WTC11 (cell line): ENCODE measurements at regions not wholly inside any gene's neighbourhood (a gene's known extent, or its start where the extent isn't known, plus 50 kb on each side); places are given as distances from the start of the nearest gene placed in this dataset.

Experiments
- ATAC-seq: fragments of 200-7000 bp; cut with Tn5 transposase; 2 replicates; pipeline ENCODE4 v1.10.0; 2021; ENCODE audit warnings: mild to moderate bottlenecking, moderate library complexity
- CTCF ChIA-PET: fragments of 300-600 bp; sonication (Branson Sonifier 250); formaldehyde crosslinking; loops from one replicate; lab custom pipeline; 2021; ENCODE audit warnings: antibody characterized with exemption; lab: Charles Lee
- POLR2A ChIA-PET: fragments of 350-600 bp; sonication (Branson Sonifier 250); formaldehyde crosslinking; loops from one replicate; lab custom pipeline; 2021; ENCODE audit warnings: antibody characterized with exemption; lab: Charles Lee
- DNase-seq: peaks from one replicate; pipeline ENCODE4 v3.0.0; 2021; ENCODE audit warnings: low spot score
- H3K27ac Mint-ChIP-seq: 2 replicates; pipeline ENCODE4 v1.8.0; 2021; ENCODE audit warnings: mixed read lengths
- H3K27me3 Mint-ChIP-seq: 2 replicates; pipeline ENCODE4 v1.8.0; 2021; ENCODE audit warnings: low read depth, mild to moderate bottlenecking, moderate library complexity, mixed read lengths
- H3K36me3 Mint-ChIP-seq: 2 replicates; pipeline ENCODE4 v1.8.0; 2021; ENCODE audit warnings: mixed read lengths
- H3K4me1 Mint-ChIP-seq: 2 replicates; pipeline ENCODE4 v1.8.0; 2022; ENCODE audit warnings: mixed read lengths
- H3K4me3 Mint-ChIP-seq: 2 replicates; pipeline ENCODE4 v1.8.0; 2021; ENCODE audit warnings: mild to moderate bottlenecking, moderate library complexity, mixed read lengths
- H3K9me3 Mint-ChIP-seq: 2 replicates; pipeline ENCODE4 v1.8.0; 2021; ENCODE audit warnings: mixed read lengths
- ATF6 ChIP-seq: sonication (generic); formaldehyde crosslinking; IDR thresholded peaks from 2 replicates; pipeline ENCODE4 v1.8.1; 2023; ENCODE audit warnings: mild to moderate bottlenecking, missing genetic modification reagents
- CREB1 ChIP-seq: sonication (generic); formaldehyde crosslinking; IDR thresholded peaks from 2 replicates; pipeline ENCODE4 v1.8.0; 2023; ENCODE audit warnings: mild to moderate bottlenecking, missing genetic modification reagents
- CTCF ChIP-seq: fragments of 200-600 bp; IDR thresholded peaks from 2 replicates; pipeline ENCODE4 v1.8.0; 2022; ENCODE audit warnings: antibody characterized with exemption
- E2F5 ChIP-seq: sonication (generic); formaldehyde crosslinking; IDR thresholded peaks from 2 replicates; pipeline ENCODE4 v1.8.1; 2022; ENCODE audit warnings: mild to moderate bottlenecking, moderate library complexity, missing genetic modification reagents
- EMX1 ChIP-seq: fragments of 250-450 bp; sonication (Bioruptor Pico); IDR thresholded peaks from 2 replicates; pipeline ENCODE4 v1.8.0; 2021; ENCODE audit warnings: mild to moderate bottlenecking
- FOXP1 ChIP-seq: sonication (generic); formaldehyde crosslinking; IDR thresholded peaks from 2 replicates; pipeline ENCODE4 v1.8.0; 2022; ENCODE audit warnings: missing genetic modification reagents, mild to moderate bottlenecking, moderate library complexity, borderline replicate concordance
- HMGA2 ChIP-seq: fragments of 250-450 bp; sonication (Bioruptor Pico); IDR thresholded peaks from 2 replicates; pipeline ENCODE4 v1.4.0; 2021; ENCODE audit warnings: mild to moderate bottlenecking, moderate library complexity
- JAZF1 ChIP-seq: fragments of 250-450 bp; sonication (Bioruptor Pico); IDR thresholded peaks from 2 replicates; pipeline ENCODE4 v1.9.0; 2021; ENCODE audit warnings: moderate library complexity, mild to moderate bottlenecking, inconsistent platforms
- MXD4 ChIP-seq: fragments of 250-450 bp; sonication (Bioruptor Pico); IDR thresholded peaks from 2 replicates; pipeline ENCODE4 v1.8.0; 2021; ENCODE audit warnings: mild to moderate bottlenecking, moderate library complexity, borderline replicate concordance
- NFATC4 ChIP-seq: fragments of 250-450 bp; sonication (Bioruptor Pico); IDR thresholded peaks from 2 replicates; pipeline ENCODE4 v1.9.0; 2021; ENCODE audit warnings: mild to moderate bottlenecking
- NFYB ChIP-seq: sonication (generic); formaldehyde crosslinking; conservative IDR thresholded peaks from 2 replicates; pipeline ENCODE4 v1.8.0; 2022; ENCODE audit warnings: low read depth, missing genetic modification reagents
- NR1H2 ChIP-seq: sonication (generic); formaldehyde crosslinking; IDR thresholded peaks from 2 replicates; pipeline ENCODE4 v1.9.0; 2021; ENCODE audit warnings: mild to moderate bottlenecking, moderate library complexity, missing genetic modification reagents
- OVOL2 ChIP-seq: fragments of 250-450 bp; sonication (Bioruptor Pico); IDR thresholded peaks from 2 replicates; pipeline ENCODE4 v1.9.0; 2021; ENCODE audit warnings: mild to moderate bottlenecking, borderline replicate concordance
- RORB ChIP-seq: fragments of 250-450 bp; sonication (Bioruptor Pico); IDR thresholded peaks from 2 replicates; pipeline ENCODE4 v1.9.0; 2021; ENCODE audit warnings: mild to moderate bottlenecking
- SOX15 ChIP-seq: fragments of 250-450 bp; sonication (Bioruptor Pico); IDR thresholded peaks from 2 replicates; pipeline ENCODE4 v1.9.0; 2021; ENCODE audit warnings: mild to moderate bottlenecking
- TEAD1 ChIP-seq: sonication (generic); formaldehyde crosslinking; IDR thresholded peaks from 2 replicates; pipeline ENCODE4 v1.8.0; 2022; ENCODE audit warnings: mild to moderate bottlenecking, missing genetic modification reagents
- ZNF423 ChIP-seq: fragments of 250-450 bp; sonication (Bioruptor Pico); IDR thresholded peaks from 2 replicates; pipeline ENCODE4 v2.1.2; 2022; ENCODE audit warnings: mild to moderate bottlenecking, moderate library complexity
- TF ChIP-seq, protein P1 (sequence below): sonication (generic); formaldehyde crosslinking; IDR thresholded peaks from 2 replicates; pipeline ENCODE4 v1.8.0; 2022; ENCODE audit warnings: mild to moderate bottlenecking, missing genetic modification reagents
- TF ChIP-seq, protein P2 (sequence below): sonication (generic); formaldehyde crosslinking; conservative IDR thresholded peaks from 2 replicates; pipeline ENCODE4 v1.8.1; 2022; ENCODE audit warnings: mild to moderate bottlenecking, missing genetic modification reagents
- TF ChIP-seq, protein P3 (sequence below): fragments of 250-450 bp; sonication (Bioruptor Pico); conservative IDR thresholded peaks from 2 replicates; pipeline ENCODE4 v1.9.0; 2021; ENCODE audit warnings: mild to moderate bottlenecking
- TF ChIP-seq, protein P4 (sequence below): sonication (generic); formaldehyde crosslinking; IDR thresholded peaks from 2 replicates; pipeline ENCODE4 v1.8.1; 2023; ENCODE audit warnings: mild to moderate bottlenecking, missing genetic modification reagents
- TF ChIP-seq, protein P5 (sequence below): sonication (generic); formaldehyde crosslinking; IDR thresholded peaks from 2 replicates; pipeline ENCODE4 v1.8.0; 2022; ENCODE audit warnings: mild to moderate bottlenecking, missing genetic modification reagents
- TF ChIP-seq, protein P6 (sequence below): fragments of 250-450 bp; sonication (Bioruptor Pico); IDR thresholded peaks from 2 replicates; pipeline ENCODE4 v1.9.0; 2021; ENCODE audit warnings: moderate library complexity, mild to moderate bottlenecking, inconsistent platforms, borderline replicate concordance

- Mint-ChIP-seq H3K36me3 (no peaks in the 10 kb centered on the region), H3K27me3 (peaks cover 11% of the 10 kb centered on the region)
Observed at GRCh38 chr18:57089702-57090101, 57.2 kb upstream of the BOD1L2 start.

GRCh38 chr18:57091231-57091630 is 55.7 kb upstream of the BOD1L2 start:
- CTCF ChIA-PET = no interaction called here
- TF ChIP-seq OVOL2 (CRISPR knock-in tag) (no peak), NFYB (CRISPR knock-in tag) (no peak), JAZF1 (no peak), NFATC4 (no peak), CTCF (no peak), HMGA2 (CRISPR knock-in tag) (no peak), E2F5 (no peak), CREB1 (CRISPR knock-in tag) (no peak), MXD4 (no peak), FOXP1 (CRISPR knock-in tag) (no peak), ZNF423 (CRISPR knock-in tag) (no peak), ATF6 (CRISPR knock-in tag) (no peak), TEAD1 (CRISPR knock-in tag) (no peak), RORB (CRISPR knock-in tag) (no peak)
- TF ChIP-seq, protein P1, sequence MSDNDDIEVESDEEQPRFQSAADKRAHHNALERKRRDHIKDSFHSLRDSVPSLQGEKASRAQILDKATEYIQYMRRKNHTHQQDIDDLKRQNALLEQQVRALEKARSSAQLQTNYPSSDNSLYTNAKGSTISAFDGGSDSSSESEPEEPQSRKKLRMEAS (CRISPR knock-in tag) = no peak
- TF ChIP-seq, protein P2, sequence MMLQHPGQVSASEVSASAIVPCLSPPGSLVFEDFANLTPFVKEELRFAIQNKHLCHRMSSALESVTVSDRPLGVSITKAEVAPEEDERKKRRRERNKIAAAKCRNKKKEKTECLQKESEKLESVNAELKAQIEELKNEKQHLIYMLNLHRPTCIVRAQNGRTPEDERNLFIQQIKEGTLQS (CRISPR knock-in tag) = no peak
- TF ChIP-seq, protein P3, sequence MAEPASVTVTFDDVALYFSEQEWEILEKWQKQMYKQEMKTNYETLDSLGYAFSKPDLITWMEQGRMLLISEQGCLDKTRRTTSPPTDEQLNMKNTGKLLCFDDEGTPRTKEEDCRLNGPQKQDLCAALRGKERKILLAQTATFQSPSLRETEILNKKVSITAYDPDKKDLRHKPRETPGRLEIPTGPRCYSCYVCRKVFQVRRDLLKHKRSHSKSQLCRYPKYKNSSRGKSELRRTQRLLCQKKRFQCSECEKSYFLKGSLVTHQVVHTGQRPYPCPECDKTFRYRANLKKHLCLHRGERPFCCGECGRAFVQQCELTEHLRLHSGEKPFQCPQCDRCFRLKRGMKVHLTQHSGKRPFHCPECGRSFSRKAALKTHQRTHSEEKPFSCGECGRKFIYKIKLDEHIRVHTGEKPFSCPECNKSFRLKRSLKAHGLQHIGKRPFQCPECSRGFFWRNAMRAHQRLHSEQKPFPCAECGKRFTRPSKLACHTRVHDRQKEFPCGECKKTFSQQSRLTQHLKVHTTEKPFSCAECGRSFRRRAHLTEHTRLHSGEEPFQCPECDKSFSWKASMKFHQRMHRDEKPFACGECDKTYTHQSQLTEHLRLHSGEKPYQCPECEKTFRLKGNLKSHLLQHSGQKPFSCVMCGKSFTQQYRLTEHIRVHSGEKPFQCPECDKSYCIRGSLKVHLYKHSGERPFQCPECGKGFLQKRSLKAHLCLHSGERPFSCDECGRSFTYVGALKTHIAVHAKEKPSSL (CRISPR knock-in tag) = no peak
- TF ChIP-seq, protein P4, sequence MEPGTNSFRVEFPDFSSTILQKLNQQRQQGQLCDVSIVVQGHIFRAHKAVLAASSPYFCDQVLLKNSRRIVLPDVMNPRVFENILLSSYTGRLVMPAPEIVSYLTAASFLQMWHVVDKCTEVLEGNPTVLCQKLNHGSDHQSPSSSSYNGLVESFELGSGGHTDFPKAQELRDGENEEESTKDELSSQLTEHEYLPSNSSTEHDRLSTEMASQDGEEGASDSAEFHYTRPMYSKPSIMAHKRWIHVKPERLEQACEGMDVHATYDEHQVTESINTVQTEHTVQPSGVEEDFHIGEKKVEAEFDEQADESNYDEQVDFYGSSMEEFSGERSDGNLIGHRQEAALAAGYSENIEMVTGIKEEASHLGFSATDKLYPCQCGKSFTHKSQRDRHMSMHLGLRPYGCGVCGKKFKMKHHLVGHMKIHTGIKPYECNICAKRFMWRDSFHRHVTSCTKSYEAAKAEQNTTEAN (CRISPR knock-in tag) = no peak
- TF ChIP-seq, protein P5, sequence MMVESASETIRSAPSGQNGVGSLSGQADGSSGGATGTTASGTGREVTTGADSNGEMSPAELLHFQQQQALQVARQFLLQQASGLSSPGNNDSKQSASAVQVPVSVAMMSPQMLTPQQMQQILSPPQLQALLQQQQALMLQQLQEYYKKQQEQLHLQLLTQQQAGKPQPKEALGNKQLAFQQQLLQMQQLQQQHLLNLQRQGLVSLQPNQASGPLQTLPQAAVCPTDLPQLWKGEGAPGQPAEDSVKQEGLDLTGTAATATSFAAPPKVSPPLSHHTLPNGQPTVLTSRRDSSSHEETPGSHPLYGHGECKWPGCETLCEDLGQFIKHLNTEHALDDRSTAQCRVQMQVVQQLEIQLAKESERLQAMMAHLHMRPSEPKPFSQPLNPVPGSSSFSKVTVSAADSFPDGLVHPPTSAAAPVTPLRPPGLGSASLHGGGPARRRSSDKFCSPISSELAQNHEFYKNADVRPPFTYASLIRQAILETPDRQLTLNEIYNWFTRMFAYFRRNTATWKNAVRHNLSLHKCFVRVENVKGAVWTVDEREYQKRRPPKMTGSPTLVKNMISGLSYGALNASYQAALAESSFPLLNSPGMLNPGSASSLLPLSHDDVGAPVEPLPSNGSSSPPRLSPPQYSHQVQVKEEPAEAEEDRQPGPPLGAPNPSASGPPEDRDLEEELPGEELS (CRISPR knock-in tag) = no peak
- H3K9me3 Mint-ChIP-seq = no peaks in the 10 kb centered on the region; the same call in 1 of the 2 replicates
- DNase-seq (no peak), ATAC-seq (no peak)
- no peaks in the 10 kb centered on the region for H3K36me3 Mint-ChIP-seq
- POLR2A ChIA-PET = no interaction called here
- no peak overlapping the region for H3K4me3 Mint-ChIP-seq
- H3K4me1 Mint-ChIP-seq = peaks cover 72% of the 10 kb centered on the region
- H3K27me3 Mint-ChIP-seq = peaks cover 11% of the 10 kb centered on the region
- H3K27ac Mint-ChIP-seq = no peak overlapping the region

More at GRCh38 chr18:57089702-57090101, 57.2 kb upstream of the BOD1L2 start:
- ATAC-seq = no peak
- Mint-ChIP-seq H3K27ac (no peak overlapping the region), H3K4me3 (no peak overlapping the region), H3K9me3 (no peaks in the 10 kb centered on the region; the same call in 1 of the 2 replicates), H3K4me1 (peaks cover 73% of the 10 kb centered on the region)
- DNase-seq = no peak
- no peak for TF ChIP-seq EMX1
- TF ChIP-seq SOX15 = no peak
- TF ChIP-seq, protein P6, sequence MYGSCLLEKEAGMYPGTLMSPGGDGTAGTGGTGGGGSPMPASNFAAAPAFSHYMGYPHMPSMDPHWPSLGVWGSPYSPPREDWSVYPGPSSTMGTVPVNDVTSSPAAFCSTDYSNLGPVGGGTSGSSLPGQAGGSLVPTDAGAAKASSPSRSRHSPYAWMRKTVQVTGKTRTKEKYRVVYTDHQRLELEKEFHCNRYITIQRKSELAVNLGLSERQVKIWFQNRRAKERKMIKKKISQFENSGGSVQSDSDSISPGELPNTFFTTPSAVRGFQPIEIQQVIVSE (CRISPR knock-in tag) = no peak
- no peak for TF ChIP-seq NR1H2 (CRISPR knock-in tag)
- ChIA-PET CTCF (no interaction called here), POLR2A (no interaction called here)
